Caco-2 (cell line): ENCODE measurements at regions not wholly inside any gene's neighbourhood (a gene's known extent, or its start where the extent isn't known, plus 50 kb on each side); places are given as distances from the start of the nearest gene placed in this dataset.

Experiments
- BruUV-seq: library from RNA; stranded (reverse); fragments of 400-500 nt; replicated peaks from 2 replicates; lab custom pipeline; 2021; lab: Mats Ljungman, UMichigan
- CTCF ChIA-PET: fragments of 300-600 bp; sonication (Branson Sonifier 250); formaldehyde crosslinking; loops from one replicate; lab custom pipeline; 2022; ENCODE audit warnings: antibody characterized with exemption; lab: Charles Lee
- POLR2A ChIA-PET: fragments of 300-600 bp; sonication (Branson Sonifier 250); formaldehyde crosslinking; loops from one replicate; lab custom pipeline; 2022; ENCODE audit warnings: antibody characterized with exemption; lab: Charles Lee
- DNase-seq, 2 experiments: peaks; one replicate each; pipeline versions ENCODE4 v3.0.0 to v3.0.0-alpha.2; 2020 to 2022
- H3K27me3 ChIP-seq: replicated peaks from 2 replicates; pipeline ENCODE4 v1.6.0; 2011; ENCODE audit warnings: low read length; ENCODE audit not compliant: control insufficient read depth, insufficient read depth
- H3K36me3 ChIP-seq: 2 replicates; pipeline ENCODE4 v1.5.1; 2011; ENCODE audit warnings: low read length; ENCODE audit not compliant: control insufficient read depth, insufficient read depth
- H3K4me1 ChIP-seq: fragments of 250-450 bp; sonication (Bioruptor Pico); 2 replicates; pipeline ENCODE4 v1.5.1; 2020; ENCODE audit warnings: mild to moderate bottlenecking
- H3K4me3 ChIP-seq: 2 replicates; pipeline ENCODE4 v1.5.1; 2011; ENCODE audit warnings: low read depth, mild to moderate bottlenecking, control low read depth, low read length
- H3K9me3 ChIP-seq: fragments of 250-450 bp; sonication (Bioruptor Pico); 2 replicates; pipeline ENCODE4 v1.5.1; 2020; ENCODE audit warnings: mild to moderate bottlenecking, moderate library complexity
- H3K27ac Mint-ChIP-seq: one replicate; pipeline ENCODE4 v1.8.0; 2022; ENCODE audit warnings: mixed read lengths; ENCODE audit not compliant: unreplicated experiment
- H3K27me3 Mint-ChIP-seq: one replicate; pipeline ENCODE4 v1.8.0; 2022; ENCODE audit warnings: mixed read lengths; ENCODE audit not compliant: insufficient read depth, unreplicated experiment
- H3K36me3 Mint-ChIP-seq: one replicate; pipeline ENCODE4 v1.8.0; 2022; ENCODE audit warnings: mild to moderate bottlenecking, mixed read lengths; ENCODE audit not compliant: insufficient read depth, unreplicated experiment
- H3K4me1 Mint-ChIP-seq: one replicate; pipeline ENCODE4 v1.8.0; 2022; ENCODE audit warnings: low read depth, mixed read lengths; ENCODE audit not compliant: unreplicated experiment
- H3K4me3 Mint-ChIP-seq: one replicate; pipeline ENCODE4 v1.8.0; 2022; ENCODE audit warnings: mild to moderate bottlenecking, moderate library complexity, mixed read lengths; ENCODE audit not compliant: unreplicated experiment
- H3K9me3 Mint-ChIP-seq: one replicate; pipeline ENCODE4 v1.8.0; 2022; ENCODE audit warnings: mixed read lengths; ENCODE audit not compliant: unreplicated experiment
- CTCF ChIP-seq, 2 experiments: fragments of 200-600 bp in 1 of 2; IDR thresholded peaks; 1 replicate in 1 of 2; 2 replicates in 1 of 2; pipeline versions ENCODE4 v1.5.1 to v1.8.0; 2011 to 2022; ENCODE audit warnings: antibody characterized with exemption in 1 of 2, control low read depth in 1 of 2, inconsistent platforms in 1 of 2, low read depth in 1 of 2, low read length in 1 of 2, mild to moderate bottlenecking in 1 of 2, moderate library complexity in 1 of 2; ENCODE audit not compliant: insufficient read depth in 1 of 2, severe bottlenecking in 1 of 2, unreplicated experiment in 1 of 2
- intact Hi-C: fragments of 100-400 bp; cut with micrococcal nuclease; formaldehyde crosslinking; loops from one replicate; pipeline ENCODE4 v1.10.0; 2022; ENCODE audit not compliant: unreplicated experiment

DNA sequence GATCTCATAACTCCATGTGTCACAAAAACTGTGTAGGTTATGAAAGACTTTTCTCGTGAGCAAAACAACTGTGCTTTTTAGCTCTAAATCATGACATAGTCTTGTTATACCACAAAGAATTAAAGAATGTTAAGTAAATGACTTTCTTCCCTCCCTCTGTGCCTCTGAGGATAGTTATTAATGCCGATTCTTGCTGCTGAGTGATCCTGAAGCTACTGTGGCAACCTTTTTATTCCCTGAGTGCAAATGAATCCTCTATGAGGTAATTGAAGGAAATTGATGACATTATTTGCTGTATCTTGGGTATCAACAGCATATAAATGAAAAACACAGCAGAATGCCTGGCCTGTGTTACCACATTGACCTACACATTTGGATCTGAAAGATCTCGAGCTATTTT, 142.2 kb upstream of the HDAC9 start:
- H3K4me3 ChIP-seq, result no peak overlapping the region
- Mint-ChIP-seq H3K4me1 (no peaks in the 10 kb centered on the region), H3K27ac (no peak overlapping the region), H3K36me3 (no peaks in the 10 kb centered on the region), H3K9me3 (no peaks in the 10 kb centered on the region), H3K27me3 (peaks cover 8% of the 10 kb centered on the region), H3K4me3 (no peak overlapping the region)
- no peaks in the 10 kb centered on the region for H3K36me3 ChIP-seq
- intact Hi-C loops, result no loop called here
- ChIA-PET POLR2A (no interaction called here), CTCF (interaction anchor here (0.6 to 1.8 kb wide), 2 partner anchors 145 to 217 kb away, joined by 3 to 15 read pairs; no protein-coding TSS in a partner anchor)
- H3K9me3 ChIP-seq, result no peaks in the 10 kb centered on the region
- peaks cover 3% of the 10 kb centered on the region; the same call in 1 of the 2 replicates for H3K4me1 ChIP-seq
- no peak for DNase-seq
- TF ChIP-seq CTCF (IDR thresholded peaks at IDR 0.05; ENCODE audit: insufficient read depth in 1 of 2, low read depth in 1 of 2, low read length in 1 of 2, severe bottlenecking in 1 of 2, unreplicated experiment in 1 of 2), result no peak
- no peaks in the 10 kb centered on the region for H3K27me3 ChIP-seq
- BruUV-seq, result no TSS peak

DNA sequence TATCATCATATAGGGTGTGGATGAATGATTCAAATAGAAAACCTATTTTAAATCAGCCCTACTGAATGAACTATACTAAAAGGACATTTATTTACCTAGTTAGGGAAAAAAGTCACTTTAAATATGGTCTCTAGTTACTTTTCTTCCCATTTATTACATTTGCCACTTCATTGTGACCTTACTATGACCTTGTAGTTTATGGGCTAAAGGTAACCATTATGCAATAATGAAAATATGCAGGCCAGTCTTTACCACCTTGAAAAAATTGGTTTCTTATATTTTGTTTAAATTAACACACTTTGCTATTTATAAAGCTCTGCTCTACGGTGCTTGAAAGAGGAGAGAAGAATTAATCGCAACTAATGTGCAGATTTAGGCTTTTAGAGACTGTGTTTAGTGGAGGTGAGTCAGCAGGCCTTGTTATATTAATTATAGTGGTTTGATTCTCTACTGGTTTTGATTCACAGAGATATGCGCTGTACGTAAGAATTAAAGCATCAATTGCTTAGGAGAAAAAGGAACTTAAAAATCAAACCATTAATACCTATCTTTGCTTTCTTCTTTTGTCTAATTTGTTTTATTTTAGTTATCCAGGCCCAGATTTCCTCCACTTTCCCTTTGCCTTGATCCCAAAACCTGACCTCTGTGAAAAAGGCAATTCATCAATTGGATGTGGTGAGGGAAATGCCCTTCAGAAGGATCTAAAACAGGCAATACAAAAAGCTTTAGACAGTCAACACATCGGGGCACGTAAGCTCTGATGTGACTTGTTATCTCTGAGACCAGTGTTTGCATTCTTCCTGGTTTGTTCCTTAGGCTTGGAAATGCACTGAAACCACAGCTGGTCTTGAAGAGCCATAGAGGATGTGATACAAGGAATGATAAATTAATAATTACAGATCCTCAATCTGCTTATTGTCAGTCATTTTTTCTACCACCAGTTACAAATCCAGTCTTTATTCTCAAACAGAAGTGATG, 141.2 kb upstream of the HDAC9 start:
- no peak for DNase-seq
- BruUV-seq, result no TSS peak
- peaks cover 3% of the 10 kb centered on the region; the same call in 1 of the 2 replicates for H3K4me1 ChIP-seq
- no peak for TF ChIP-seq CTCF (IDR thresholded peaks at IDR 0.05; ENCODE audit: insufficient read depth in 1 of 2, low read depth in 1 of 2, low read length in 1 of 2, severe bottlenecking in 1 of 2, unreplicated experiment in 1 of 2)
- no peak overlapping the region for H3K4me3 Mint-ChIP-seq
- no peaks in the 10 kb centered on the region for H3K4me1 Mint-ChIP-seq
- no peaks in the 10 kb centered on the region for H3K27me3 ChIP-seq
- no peaks in the 10 kb centered on the region for H3K9me3 ChIP-seq
- no peak overlapping the region for H3K27ac Mint-ChIP-seq
- peaks cover 5% of the 10 kb centered on the region for H3K27me3 Mint-ChIP-seq
- H3K36me3 ChIP-seq, result no peaks in the 10 kb centered on the region
- H3K36me3 Mint-ChIP-seq, result no peaks in the 10 kb centered on the region
- no peaks in the 10 kb centered on the region for H3K9me3 Mint-ChIP-seq
- intact Hi-C loops, result no loop called here
- H3K4me3 ChIP-seq, result no peak overlapping the region
- ChIA-PET CTCF (no interaction called here), POLR2A (no interaction called here)

DNA sequence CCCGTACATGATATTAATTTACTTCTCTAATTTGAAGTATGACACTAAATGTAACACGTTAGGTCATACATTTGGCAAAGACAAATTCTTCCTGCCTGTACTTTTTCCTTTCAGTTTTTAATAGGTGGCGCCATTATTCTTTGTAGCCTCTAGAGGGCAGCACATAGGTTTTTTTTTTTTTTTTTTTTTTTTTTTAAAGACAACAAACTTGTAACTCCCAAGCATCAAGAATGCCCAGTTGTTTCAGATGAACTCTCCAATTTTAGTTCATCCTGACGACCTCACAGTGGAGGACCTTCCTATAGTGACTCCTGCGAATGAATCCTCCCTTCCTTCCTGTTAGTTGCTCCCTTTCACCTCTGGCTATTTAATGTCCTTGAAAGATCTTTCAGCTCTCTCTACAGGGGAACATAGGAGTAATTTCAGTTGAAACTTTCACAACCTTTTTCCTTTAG, 139.3 kb upstream of the HDAC9 start:
- no peak overlapping the region for H3K27ac Mint-ChIP-seq
- CTCF ChIA-PET, result interaction anchor here (0.6 kb wide), 1 partner anchor 988 kb away, joined by 4 read pairs; no protein-coding TSS in a partner anchor
- Histone ChIP-seq H3K4me3 (no peak overlapping the region), H3K4me1 (peaks cover 3% of the 10 kb centered on the region; the same call in 1 of the 2 replicates), H3K27me3 (no peaks in the 10 kb centered on the region), H3K9me3 (no peaks in the 10 kb centered on the region), H3K36me3 (no peaks in the 10 kb centered on the region)
- peak; percentile 72 for TF ChIP-seq CTCF (IDR thresholded peaks at IDR 0.05; ENCODE audit: insufficient read depth in 1 of 2, low read depth in 1 of 2, low read length in 1 of 2, severe bottlenecking in 1 of 2, unreplicated experiment in 1 of 2)
- BruUV-seq, result no TSS peak
- POLR2A ChIA-PET, result no interaction called here
- H3K4me3 Mint-ChIP-seq, result no peak overlapping the region
- intact Hi-C loops, result loop anchor here (1.0 kb wide), 1 partner anchor 310 kb away; no protein-coding TSS in a partner anchor
- peaks cover 7% of the 10 kb centered on the region for H3K27me3 Mint-ChIP-seq
- H3K36me3 Mint-ChIP-seq, result no peaks in the 10 kb centered on the region
- H3K4me1 Mint-ChIP-seq, result no peaks in the 10 kb centered on the region
- no peaks in the 10 kb centered on the region for H3K9me3 Mint-ChIP-seq
- no peak for DNase-seq
